Islet of Langerhans (tissue), 1 donor: ENCODE measurements at regions not wholly inside any gene's neighbourhood (a gene's known extent, or its start where the extent isn't known, plus 50 kb on each side); places are given as distances from the start of the nearest gene placed in this dataset.
"Not testable (repeated sequence)": the region's sequence is repeated elsewhere in the genome, so short reads cannot be mapped to it uniquely, and the experiment has no call there.

Source experiments
- FAIRE-seq: peaks from one replicate; lab custom pipeline; 2011; peaks lifted over from hg19 to GRCh38; lab: Jason Lieb, UNC

GRCh38 chr6:56904068-56904467, 50.8 kb upstream of the BEND6 start:
- FAIRE-seq, result no peak

- FAIRE-seq, result peak; percentile 92
Measured at GRCh38 chr6:56902641-56903464, 52.1 kb upstream of the BEND6 start.

GRCh38 chr6:56900784-56901183, 54.1 kb upstream of the BEND6 start:
- FAIRE-seq, result no peak

GRCh38 chr6:56899753-56900152, 55.2 kb upstream of the BEND6 start:
- FAIRE-seq, result no peak

- no peak for FAIRE-seq
Measured at GRCh38 chr6:56899311-56899710, 55.6 kb upstream of the BEND6 start.

- FAIRE-seq, result no peak
Measured at GRCh38 chr6:56897789-56898529, 56.9 kb upstream of the BEND6 start.

GRCh38 chr6:56891754-56892153, 63.2 kb upstream of the BEND6 start:
- no peak for FAIRE-seq

- FAIRE-seq, result no peak
Measured at GRCh38 chr6:56890683-56891429, 64.1 kb upstream of the BEND6 start.

- no peak for FAIRE-seq
Measured at GRCh38 chr6:56890066-56890465, 64.8 kb upstream of the BEND6 start.

- no peak for FAIRE-seq
Measured at GRCh38 chr6:56889492-56889891, 65.4 kb upstream of the BEND6 start.

- FAIRE-seq, result no peak
Measured at GRCh38 chr6:56888687-56889086, 66.2 kb upstream of the BEND6 start.

- no peak for FAIRE-seq
Measured at GRCh38 chr6:56887086-56887485, 67.8 kb upstream of the BEND6 start.

- FAIRE-seq, result no peak
Measured at GRCh38 chr6:56877922-56878321, 77.0 kb upstream of the BEND6 start.

GRCh38 chr6:56875961-56876360, 78.9 kb upstream of the BEND6 start:
- FAIRE-seq, result no peak

GRCh38 chr6:56875523-56875922, 79.4 kb upstream of the BEND6 start:
- no peak for FAIRE-seq

GRCh38 chr6:56874328-56874727, 80.6 kb upstream of the BEND6 start:
- FAIRE-seq, result no peak

GRCh38 chr6:56870053-56870452, 84.9 kb upstream of the BEND6 start:
- FAIRE-seq, result not testable (repeated sequence)

GRCh38 chr6:56869346-56869745, 85.6 kb upstream of the BEND6 start:
- no peak for FAIRE-seq

- no peak for FAIRE-seq
Measured at GRCh38 chr6:56868687-56869086, 86.2 kb upstream of the BEND6 start.

GRCh38 chr6:56866917-56867522, 87.9 kb upstream of the BEND6 start:
- no peak for FAIRE-seq

GRCh38 chr6:56865081-56865875, 89.6 kb upstream of the BEND6 start:
- no peak for FAIRE-seq

GRCh38 chr6:56864171-56864616, 90.7 kb upstream of the BEND6 start:
- FAIRE-seq, result no peak
